Brain microvascular endothelial cell (primary cell): ENCODE measurements at regions not wholly inside any gene's neighbourhood (a gene's known extent, or its start where the extent isn't known, plus 50 kb on each side); places are given as distances from the start of the nearest gene placed in this dataset.
A peak's percentile ranks its signal among the peaks of the same experiment; 100 is the strongest.
"Not testable (repeated sequence)": the region's sequence is repeated elsewhere in the genome, so short reads cannot be mapped to it uniquely, and the experiment has no call there.

Experiments
- DNase-seq: peaks from one replicate; pipeline ENCODE4 v3.0.0-alpha.2; 2020
- H3K27ac ChIP-seq: fragments of 250-450 bp; sonication (Bioruptor Pico); 2 replicates; pipeline ENCODE4 v1.5.1; 2020; ENCODE audit warnings: mild to moderate bottlenecking, moderate library complexity
- H3K27me3 ChIP-seq: fragments of 250-450 bp; sonication (Bioruptor Pico); replicated peaks from 2 replicates; pipeline ENCODE4 v1.5.1; 2020; ENCODE audit warnings: mild to moderate bottlenecking
- H3K36me3 ChIP-seq: fragments of 250-450 bp; sonication (Bioruptor Pico); replicated peaks from 2 replicates; pipeline ENCODE4 v1.5.1; 2020; ENCODE audit warnings: mild to moderate bottlenecking
- H3K4me3 ChIP-seq: 2 replicates; pipeline ENCODE4 v1.5.1; 2011; ENCODE audit warnings: low read depth, mild to moderate bottlenecking, control low read depth, low read length, moderate library complexity
- CTCF ChIP-seq: IDR thresholded peaks from 2 replicates; pipeline ENCODE4 v1.5.1; 2011; ENCODE audit warnings: low read depth, mild to moderate bottlenecking, moderate library complexity, low read length, control low read depth, inconsistent platforms; ENCODE audit errors: missing control alignments
- in situ Hi-C: cut with HindIII; loops from 2 replicates; pipeline ENCODE4 v1.10.0; 2017; ENCODE audit warnings: low sequenced_read_pairs, low pct_ligation_motif_present

GRCh38 chr12:89769483-89769818 lies 60.8 kb upstream of the ATP2B1 start:
- in situ Hi-C loops: no loop called here
- TF ChIP-seq CTCF: peak; percentile 27
- Histone ChIP-seq H3K27ac (peak overlapping the region; percentile 37), H3K27me3 (no peaks in the 10 kb centered on the region), H3K4me3 (no peak overlapping the region), H3K36me3 (no peaks in the 10 kb centered on the region)
- no peak for DNase-seq

GRCh38 chr12:89768586-89769482 lies 60.2 kb upstream of the ATP2B1 start:
- TF ChIP-seq CTCF: no peak
- DNase-seq: peak; percentile 95
- in situ Hi-C loops: no loop called here

GRCh38 chr12:89765959-89766824 lies 57.6 kb upstream of the ATP2B1 start:
- H3K36me3 ChIP-seq: no peaks in the 10 kb centered on the region
- no peak overlapping the region for H3K4me3 ChIP-seq
- no peaks in the 10 kb centered on the region for H3K27me3 ChIP-seq
- DNase-seq: no peak
- in situ Hi-C loops: no loop called here
- no peak overlapping the region for H3K27ac ChIP-seq
- TF ChIP-seq CTCF: no peak

More at GRCh38 chr12:89768586-89769482, 60.2 kb upstream of the ATP2B1 start:
- peak overlapping the region; percentile 70 for H3K27ac ChIP-seq
- H3K27me3 ChIP-seq: no peaks in the 10 kb centered on the region
- no peak overlapping the region for H3K4me3 ChIP-seq
- no peaks in the 10 kb centered on the region for H3K36me3 ChIP-seq

- DNase-seq, H3K27ac ChIP-seq, H3K4me3 ChIP-seq, in situ Hi-C loops, H3K36me3 ChIP-seq, H3K27me3 ChIP-seq: not testable (repeated sequence)
Measured at GRCh38 chr12:89764164-89764563, 55.5 kb upstream of the ATP2B1 start.

GRCh38 chr12:89762498-89763170 lies 54.0 kb upstream of the ATP2B1 start:
- Histone ChIP-seq H3K27ac (no peak overlapping the region), H3K4me3 (no peak overlapping the region), H3K36me3 (no peaks in the 10 kb centered on the region), H3K27me3 (no peaks in the 10 kb centered on the region)
- in situ Hi-C loops: no loop called here
- no peak for DNase-seq
- no peak for TF ChIP-seq CTCF

- Histone ChIP-seq H3K27me3 (no peaks in the 10 kb centered on the region), H3K36me3 (no peaks in the 10 kb centered on the region), H3K27ac (no peak overlapping the region), H3K4me3 (no peak overlapping the region)
- DNase-seq: no peak
- TF ChIP-seq CTCF: no peak
- in situ Hi-C loops: no loop called here
Measured at GRCh38 chr12:89760783-89761182, 52.1 kb upstream of the ATP2B1 start.
